ENCODE measurements at regions not wholly inside any gene's neighbourhood (a gene's known extent, or its start where the extent isn't known, plus 50 kb on each side); places are given as distances from the start of the nearest gene placed in this dataset.

- no peak overlapping the region for H4K91ac ChIP-seq (ENCODE audit: insufficient read length, low read depth, low read length)
- no peak overlapping the region for H3K4me2 ChIP-seq (ENCODE audit: insufficient read depth, insufficient read length, low read length)
- H2AK5ac ChIP-seq (ENCODE audit: insufficient read length, low read length), result no peak overlapping the region
- H3T11ph ChIP-seq (ENCODE audit: low read length), result no peak overlapping the region
- H4K20me1 ChIP-seq (ENCODE audit: control insufficient read depth, insufficient read depth, insufficient read length), result no peaks in the 10 kb centered on the region
- H4K8ac ChIP-seq (replicated peaks; ENCODE audit: insufficient read length, low read depth, low read length), result no peak overlapping the region
- H3K18ac ChIP-seq (ENCODE audit: insufficient read length, low read depth, low read length), result no peak overlapping the region
- H3K56ac ChIP-seq (ENCODE audit: insufficient read length, low read depth, low read length), result no peak overlapping the region
- H3K23ac ChIP-seq (ENCODE audit: insufficient read length, low read depth, low read length), result no peak overlapping the region
- no peak overlapping the region for H3K27ac Mint-ChIP-seq
- no peaks in the 10 kb centered on the region for H3K79me1 ChIP-seq (ENCODE audit: insufficient read depth, low read depth, low read length, poor library complexity, severe bottlenecking)
- peaks cover 30% of the 10 kb centered on the region for H3K27me3 Mint-ChIP-seq (ENCODE audit: low read depth)
- no peak overlapping the region for H4K5ac ChIP-seq (ENCODE audit: insufficient read length, low read depth, low read length)
- H3K9me3 Mint-ChIP-seq, result no peaks in the 10 kb centered on the region
- H2AFZ ChIP-seq (ENCODE audit: low read length), result no peak overlapping the region
- H3K4me1 Mint-ChIP-seq, result peaks cover 27 to 33% of the 10 kb centered on the region in 2 experiments
- no peak overlapping the region for H2BK20ac ChIP-seq (ENCODE audit: low read depth, low read length, poor library complexity, severe bottlenecking)
- DNase-seq, result no peak
- no peak overlapping the region for H3K14ac ChIP-seq (ENCODE audit: insufficient read depth, low read length)
- no peak overlapping the region for H2BK5ac ChIP-seq (ENCODE audit: insufficient read length, low read length)
- no peak for TF ChIP-seq CTCF (conservative IDR thresholded peaks at IDR 0.05)
- peaks cover 4% of the 10 kb centered on the region; the same call in 1 of the 2 replicates for H3K4me1 ChIP-seq (ENCODE audit: insufficient read depth, low read length)
- no CpG with 5 or more reads among the region's 5 CpGs for WGBS (ENCODE audit: extremely low coverage, insufficient read length, low lambda C conversion rate)
- H2BK12ac ChIP-seq (ENCODE audit: insufficient read length, low read depth, low read length), result no peak overlapping the region
- H2BK120ac ChIP-seq (ENCODE audit: low read depth, low read length, poor library complexity, severe bottlenecking), result no peak overlapping the region
- no peaks in the 10 kb centered on the region for H3K79me2 ChIP-seq (ENCODE audit: insufficient read depth, low read length)
- peak overlapping the region; percentile 12 to 39; a peak in 1 of 5 replicates for H3K4me3 Mint-ChIP-seq
- no peak overlapping the region for H3K4ac ChIP-seq (ENCODE audit: low read depth, low read length)
- no peak overlapping the region for H3K27ac ChIP-seq (ENCODE audit: insufficient read length, low read depth, low read length)
- no peaks in the 10 kb centered on the region for H3K36me3 Mint-ChIP-seq (ENCODE audit: insufficient read depth in 1 of 3, low read depth in 3 of 3)
- H3K23me2 ChIP-seq (ENCODE audit: insufficient read length, low read depth, low read length, poor library complexity, severe bottlenecking), result no peaks in the 10 kb centered on the region
- no peak overlapping the region for H3K9ac ChIP-seq (ENCODE audit: extremely low read depth, insufficient read length, low read length)
- H3K27me3 ChIP-seq (ENCODE audit: insufficient read depth, low read length), result no peaks in the 10 kb centered on the region
- H2BK15ac ChIP-seq (ENCODE audit: low read depth, low read length), result no peak overlapping the region
- no peaks in the 10 kb centered on the region for H3K9me3 ChIP-seq (ENCODE audit: control insufficient read depth, low read depth, low read length)
Measured at GRCh38 chr11:134801570-134801969, 389.5 kb upstream of the B3GAT1 start.
